CD8-positive, alpha-beta memory T cell (primary cell): ENCODE measurements at regions not wholly inside any gene's neighbourhood (a gene's known extent, or its start where the extent isn't known, plus 50 kb on each side); places are given as distances from the start of the nearest gene placed in this dataset.

ENCODE experiments used
- CTCF ChIA-PET: fragments of 350-600 bp; sonication (Branson Sonifier 250); formaldehyde crosslinking; loops from one replicate; lab custom pipeline; 2021; ENCODE audit warnings: antibody characterized with exemption; lab: Charles Lee
- POLR2A ChIA-PET: fragments of 350-600 bp; sonication (Branson Sonifier 250); formaldehyde crosslinking; loops from one replicate; lab custom pipeline; 2021; ENCODE audit warnings: antibody characterized with exemption; lab: Charles Lee
- DNase-seq, 5 donors: peaks; one replicate each; pipeline versions ENCODE4 v3.0.0 to v3.0.0-alpha.2; 2020 to 2022; ENCODE audit warnings: mixed read lengths in 1 of 5
- H3K27ac ChIP-seq: one replicate; pipeline ENCODE4 v1.7.0; 2013; ENCODE audit warnings: low read depth, mild to moderate bottlenecking, low read length, moderate library complexity
- H3K27me3 ChIP-seq: 2 replicates; pipeline ENCODE4 v1.7.0; 2013; ENCODE audit warnings: low read length, mild to moderate bottlenecking; ENCODE audit not compliant: insufficient read depth, poor library complexity, severe bottlenecking
- H3K36me3 ChIP-seq: 2 replicates; pipeline ENCODE4 v1.7.0; 2013; ENCODE audit warnings: mild to moderate bottlenecking, low read length, moderate library complexity; ENCODE audit not compliant: insufficient read depth
- H3K4me1 ChIP-seq: 2 replicates; pipeline ENCODE4 v1.7.0; 2013; ENCODE audit warnings: mild to moderate bottlenecking, low read length, moderate library complexity; ENCODE audit not compliant: insufficient read depth
- H3K4me3 ChIP-seq: 2 replicates; pipeline ENCODE4 v1.7.0; 2013; ENCODE audit warnings: mild to moderate bottlenecking, low read length
- H3K9me3 ChIP-seq: 2 replicates; pipeline ENCODE4 v1.7.0; 2013; ENCODE audit warnings: mild to moderate bottlenecking, low read length
- H3K27ac Mint-ChIP-seq, 8 donors: one replicate each; pipeline ENCODE4 v1.8.0; 2020 to 2021; ENCODE audit warnings: mixed read lengths in 8 of 8, mild to moderate bottlenecking in 6 of 8, inconsistent platforms in 3 of 8, moderate library complexity in 3 of 8
- H3K27me3 Mint-ChIP-seq, 2 donors: one replicate each; pipeline ENCODE4 v1.8.0; 2020 to 2021; ENCODE audit warnings: mixed read lengths in 2 of 2, mild to moderate bottlenecking in 1 of 2, moderate library complexity in 1 of 2
- H3K36me3 Mint-ChIP-seq, 3 donors: one replicate each; pipeline ENCODE4 v1.8.0; 2020 to 2021; ENCODE audit warnings: mixed read lengths in 3 of 3, inconsistent platforms in 1 of 3, mild to moderate bottlenecking in 1 of 3
- H3K4me1 Mint-ChIP-seq, 3 donors: one replicate each; pipeline ENCODE4 v1.8.0; 2020 to 2021; ENCODE audit warnings: mixed read lengths in 3 of 3, inconsistent platforms in 1 of 3, mild to moderate bottlenecking in 1 of 3
- H3K4me3 Mint-ChIP-seq, 7 donors: one replicate each; pipeline ENCODE4 v1.8.0; 2020 to 2021; ENCODE audit warnings: mixed read lengths in 7 of 7, mild to moderate bottlenecking in 6 of 7, moderate library complexity in 4 of 7, inconsistent platforms in 2 of 7
- H3K9me3 Mint-ChIP-seq, 5 donors: one replicate each; pipeline ENCODE4 v1.8.0; 2020 to 2022; ENCODE audit warnings: mixed read lengths in 5 of 5, mild to moderate bottlenecking in 3 of 5, moderate library complexity in 2 of 5, inconsistent platforms in 1 of 5

DNA sequence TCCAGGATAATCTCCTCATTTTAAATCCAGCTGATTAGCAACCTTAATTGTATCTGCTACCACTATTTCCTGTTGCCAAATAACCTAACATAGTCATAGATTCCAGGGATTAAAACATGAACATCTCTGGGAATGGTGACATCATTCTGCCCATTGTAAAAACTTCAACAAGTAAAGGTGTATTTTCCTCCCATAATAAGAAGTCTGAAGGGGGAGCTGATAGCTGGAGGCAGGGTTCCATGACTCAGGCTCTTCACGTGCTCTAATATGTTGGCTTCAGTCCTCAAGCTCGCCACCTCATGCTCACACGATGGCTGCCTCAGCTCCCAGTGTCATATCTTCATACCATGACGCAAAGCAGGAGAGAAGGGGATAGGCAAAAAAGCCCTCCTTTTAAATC lies 172.0 kb upstream of the VASH1 start:
- CTCF ChIA-PET: no interaction called here

DNA sequence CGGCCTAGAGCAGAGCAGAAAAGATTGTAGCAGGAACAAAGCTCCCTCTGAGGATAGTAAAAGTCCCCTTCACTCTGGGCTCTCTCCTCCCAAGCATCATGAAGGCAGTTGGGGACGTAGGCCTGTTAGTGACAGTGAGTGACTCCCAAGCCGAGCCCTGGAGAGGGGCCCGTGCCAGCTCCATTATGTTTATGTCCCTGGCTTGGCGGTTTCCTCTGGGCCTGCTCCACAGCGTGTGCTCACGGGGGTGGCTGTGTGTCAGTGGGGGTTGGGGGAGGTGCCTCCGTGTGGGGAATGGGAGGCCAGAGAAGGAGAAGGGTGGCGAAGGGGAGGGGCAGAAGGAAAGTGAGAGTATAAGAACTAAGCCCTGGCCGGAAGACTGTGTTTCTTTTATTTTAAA lies 170.0 kb upstream of the VASH1 start:
- Mint-ChIP-seq H3K4me3 (no peak overlapping the region), H3K9me3 (no peaks in the 10 kb centered on the region), H3K27me3 (peaks cover 6 to 14% of the 10 kb centered on the region in 2 donors), H3K36me3 (peaks cover 0 to under 1% (median 0%) of the 10 kb centered on the region in 3 donors), H3K4me1 (no peaks in the 10 kb centered on the region), H3K27ac (no peak overlapping the region)
- no peak for DNase-seq
- Histone ChIP-seq H3K4me3 (no peak overlapping the region), H3K36me3 (no peaks in the 10 kb centered on the region), H3K4me1 (no peaks in the 10 kb centered on the region), H3K27ac (no peak overlapping the region), H3K9me3 (no peaks in the 10 kb centered on the region), H3K27me3 (no peaks in the 10 kb centered on the region)
- ChIA-PET CTCF (no interaction called here), POLR2A (no interaction called here)

More for the DNA sequence above, 172.0 kb upstream of the VASH1 start:
- no peaks in the 10 kb centered on the region for H3K9me3 ChIP-seq
- DNase-seq: no peak
- H3K4me1 ChIP-seq: no peaks in the 10 kb centered on the region
- Mint-ChIP-seq H3K4me1 (peaks cover 0 to 3% (median 2%) of the 10 kb centered on the region in 3 donors), H3K4me3 (no peak overlapping the region), H3K27me3 (peaks cover 10 to 22% of the 10 kb centered on the region in 2 donors), H3K27ac (no peak overlapping the region), H3K9me3 (no peaks in the 10 kb centered on the region), H3K36me3 (peaks cover 0 to 1% (median 0%) of the 10 kb centered on the region in 3 donors)
- no peaks in the 10 kb centered on the region for H3K36me3 ChIP-seq
- H3K27me3 ChIP-seq: no peaks in the 10 kb centered on the region
- no peak overlapping the region for H3K4me3 ChIP-seq
- POLR2A ChIA-PET: no interaction called here
- H3K27ac ChIP-seq: no peak overlapping the region

DNA sequence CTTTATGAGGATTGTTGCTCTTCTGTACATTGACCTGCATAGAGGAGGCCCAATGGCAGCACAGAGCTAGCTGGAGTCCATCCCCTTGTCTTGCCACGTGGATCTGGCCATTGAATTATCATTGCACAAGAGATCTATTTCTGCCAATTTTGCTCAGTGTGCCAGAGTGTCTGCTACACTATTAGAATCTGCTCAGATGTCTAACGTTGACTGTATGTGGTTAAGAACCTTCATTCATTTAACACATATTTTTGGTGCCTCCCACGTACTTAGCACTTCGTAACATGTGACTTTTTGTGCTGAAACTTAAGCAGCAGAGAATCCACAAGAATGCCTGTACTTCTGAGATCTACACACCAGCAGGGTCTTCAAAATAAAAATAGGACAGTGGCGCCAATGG lies 166.0 kb upstream of the VASH1 start:
- no peak for DNase-seq
- Histone ChIP-seq H3K27me3 (no peaks in the 10 kb centered on the region), H3K36me3 (no peaks in the 10 kb centered on the region), H3K4me1 (no peaks in the 10 kb centered on the region), H3K9me3 (no peaks in the 10 kb centered on the region), H3K4me3 (no peak overlapping the region), H3K27ac (no peak overlapping the region)
- Mint-ChIP-seq H3K4me1 (no peaks in the 10 kb centered on the region), H3K27me3 (peaks cover 6 to 13% of the 10 kb centered on the region in 2 donors), H3K27ac (no peak overlapping the region), H3K4me3 (no peak overlapping the region), H3K36me3 (no peaks in the 10 kb centered on the region), H3K9me3 (peaks cover 0 to 2% (median 0%) of the 10 kb centered on the region in 5 donors)
- CTCF ChIA-PET: no interaction called here
- POLR2A ChIA-PET: no interaction called here

DNA sequence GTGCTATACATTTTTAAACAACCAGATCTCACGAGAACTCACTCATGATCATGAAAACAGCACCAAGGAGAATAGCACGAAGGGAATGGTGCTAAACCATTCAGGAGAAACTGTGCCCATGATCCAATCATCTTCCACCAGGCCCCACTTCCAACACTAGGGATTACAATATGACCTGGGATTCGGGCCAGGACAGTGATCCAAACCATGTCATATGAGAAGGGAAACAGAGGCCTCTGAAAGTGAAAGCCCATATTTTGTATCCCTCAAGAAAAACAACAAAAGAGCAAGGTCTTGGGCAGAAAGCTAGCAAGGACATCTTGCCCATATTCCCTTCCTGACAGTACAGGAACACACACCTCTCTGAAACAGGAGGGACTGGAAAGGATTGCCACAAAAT lies 163.9 kb upstream of the VASH1 start:
- no peak overlapping the region for H3K4me3 Mint-ChIP-seq
- peaks cover 0 to 7% (median 2%) of the 10 kb centered on the region in 5 donors for H3K9me3 Mint-ChIP-seq
- H3K27me3 Mint-ChIP-seq: peaks cover 2 to 5% of the 10 kb centered on the region in 2 donors
- H3K36me3 ChIP-seq: no peaks in the 10 kb centered on the region
- CTCF ChIA-PET: no interaction called here
- no peaks in the 10 kb centered on the region for H3K27me3 ChIP-seq
- H3K27ac ChIP-seq: no peak overlapping the region
- POLR2A ChIA-PET: no interaction called here
- H3K9me3 ChIP-seq: no peaks in the 10 kb centered on the region
- no peak overlapping the region for H3K27ac Mint-ChIP-seq
- no peak for DNase-seq
- no peaks in the 10 kb centered on the region for H3K4me1 ChIP-seq
- H3K4me1 Mint-ChIP-seq: no peaks in the 10 kb centered on the region
- H3K36me3 Mint-ChIP-seq: no peaks in the 10 kb centered on the region
- H3K4me3 ChIP-seq: no peak overlapping the region

DNA sequence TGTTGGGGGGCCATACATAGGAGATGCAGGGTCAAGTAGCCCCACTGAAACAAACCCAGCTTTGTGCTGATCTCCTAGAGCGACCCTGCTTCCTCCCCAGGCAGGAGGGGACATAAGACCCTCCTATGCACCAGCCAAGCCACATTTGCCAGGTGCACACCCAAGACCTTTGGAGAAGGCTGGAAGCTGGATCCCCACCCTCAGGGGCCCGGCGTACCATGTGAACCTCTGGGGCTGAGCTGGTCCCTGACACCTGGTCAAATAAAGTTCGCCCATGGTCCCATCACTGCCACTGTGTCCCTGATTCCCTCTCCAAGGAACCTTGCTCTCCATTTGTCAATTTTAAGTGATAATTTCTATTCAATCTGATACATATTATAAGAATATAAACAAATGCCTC lies 162.1 kb upstream of the VASH1 start:
- no peaks in the 10 kb centered on the region for H3K36me3 Mint-ChIP-seq
- ChIA-PET CTCF (no interaction called here), POLR2A (no interaction called here)
- DNase-seq: no peak
- no peak overlapping the region for H3K27ac Mint-ChIP-seq
- H3K9me3 Mint-ChIP-seq: peaks cover 0 to 7% (median 2%) of the 10 kb centered on the region in 5 donors
- no peaks in the 10 kb centered on the region for H3K9me3 ChIP-seq
- H3K4me1 Mint-ChIP-seq: no peaks in the 10 kb centered on the region
- no peak overlapping the region for H3K4me3 ChIP-seq
- peaks cover 8% of the 10 kb centered on the region in 2 donors for H3K27me3 Mint-ChIP-seq
- no peaks in the 10 kb centered on the region for H3K4me1 ChIP-seq
- H3K36me3 ChIP-seq: no peaks in the 10 kb centered on the region
- no peak overlapping the region for H3K4me3 Mint-ChIP-seq
- H3K27me3 ChIP-seq: no peaks in the 10 kb centered on the region
- H3K27ac ChIP-seq: no peak overlapping the region

DNA sequence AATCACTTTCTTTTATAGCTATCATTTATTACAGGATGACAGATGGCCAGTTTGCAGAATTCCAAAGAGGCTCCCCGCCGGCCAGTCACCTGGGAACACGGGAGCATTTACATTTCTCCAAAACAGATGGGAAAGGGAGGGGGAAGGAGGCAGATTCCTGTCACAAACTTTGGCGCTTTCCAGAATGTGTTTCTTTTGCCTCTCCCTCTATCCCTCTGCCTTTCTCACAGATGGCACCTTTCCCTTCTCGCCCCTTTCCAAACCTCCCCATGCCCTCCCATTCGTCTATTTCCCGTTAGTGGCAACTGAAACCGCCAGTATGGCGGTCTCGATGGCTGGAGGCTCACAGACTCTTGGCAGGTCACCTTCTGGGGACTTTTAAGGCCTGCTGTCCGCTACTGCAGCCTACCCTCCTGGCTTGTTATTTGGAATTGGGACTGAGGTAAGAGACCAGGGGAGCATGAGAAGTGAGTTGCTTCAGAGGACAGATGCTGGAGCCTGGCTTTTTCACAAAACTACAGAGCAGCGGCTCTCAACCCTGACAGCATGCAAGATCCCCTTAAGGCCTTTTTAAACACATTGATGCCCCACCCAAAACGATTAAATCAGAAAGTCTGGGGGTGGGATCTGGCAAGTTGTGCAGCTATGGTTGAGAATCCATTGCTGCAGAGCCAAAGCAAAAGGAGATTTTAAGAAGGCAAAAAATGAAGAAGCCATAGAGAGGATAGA lies 161.5 kb upstream of the VASH1 start:
- H3K4me1 Mint-ChIP-seq: no peaks in the 10 kb centered on the region
- POLR2A ChIA-PET: no interaction called here
- H3K4me1 ChIP-seq: no peaks in the 10 kb centered on the region
- no peaks in the 10 kb centered on the region for H3K36me3 ChIP-seq
- no peak overlapping the region for H3K4me3 Mint-ChIP-seq
- H3K36me3 Mint-ChIP-seq: no peaks in the 10 kb centered on the region
- peaks cover 0 to 7% (median 2%) of the 10 kb centered on the region in 5 donors for H3K9me3 Mint-ChIP-seq
- H3K27me3 Mint-ChIP-seq: peaks cover 8% of the 10 kb centered on the region in 2 donors
- DNase-seq: no peak
- no peak overlapping the region for H3K27ac ChIP-seq
- no peaks in the 10 kb centered on the region for H3K9me3 ChIP-seq
- no peak overlapping the region for H3K27ac Mint-ChIP-seq
- CTCF ChIA-PET: no interaction called here
- no peaks in the 10 kb centered on the region for H3K27me3 ChIP-seq
- H3K4me3 ChIP-seq: no peak overlapping the region

DNA sequence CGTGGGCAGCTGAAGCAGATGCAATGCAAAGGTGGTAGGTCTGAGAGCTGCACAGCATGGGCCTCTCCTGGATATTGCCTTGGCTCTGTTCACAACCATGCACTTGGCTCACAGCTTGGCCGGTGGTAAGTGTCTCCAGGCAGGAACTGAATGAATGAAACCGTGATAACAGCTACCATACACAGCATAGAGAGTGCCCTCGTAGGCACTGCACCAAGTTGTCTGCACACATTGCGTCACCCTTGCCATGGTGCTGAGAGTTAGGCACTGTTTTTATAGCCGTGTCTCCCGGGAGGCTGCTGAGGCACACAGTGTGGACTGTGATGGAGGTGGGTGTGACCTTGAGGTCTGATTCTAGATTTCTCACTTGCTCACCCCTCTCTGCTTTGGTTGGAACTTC lies 157.6 kb upstream of the VASH1 start:
- Histone ChIP-seq H3K36me3 (no peaks in the 10 kb centered on the region), H3K4me3 (no peak overlapping the region), H3K27ac (no peak overlapping the region), H3K4me1 (no peaks in the 10 kb centered on the region), H3K27me3 (no peaks in the 10 kb centered on the region), H3K9me3 (no peaks in the 10 kb centered on the region)
- H3K4me3 Mint-ChIP-seq: no peak overlapping the region
- peaks cover 0 to 7% (median 4%) of the 10 kb centered on the region in 5 donors for H3K9me3 Mint-ChIP-seq
- H3K27me3 Mint-ChIP-seq: peaks cover 16 to 31% of the 10 kb centered on the region in 2 donors
- POLR2A ChIA-PET: no interaction called here
- DNase-seq: no peak
- CTCF ChIA-PET: no interaction called here
- no peak overlapping the region for H3K27ac Mint-ChIP-seq
- no peaks in the 10 kb centered on the region for H3K4me1 Mint-ChIP-seq
- no peaks in the 10 kb centered on the region for H3K36me3 Mint-ChIP-seq

DNA sequence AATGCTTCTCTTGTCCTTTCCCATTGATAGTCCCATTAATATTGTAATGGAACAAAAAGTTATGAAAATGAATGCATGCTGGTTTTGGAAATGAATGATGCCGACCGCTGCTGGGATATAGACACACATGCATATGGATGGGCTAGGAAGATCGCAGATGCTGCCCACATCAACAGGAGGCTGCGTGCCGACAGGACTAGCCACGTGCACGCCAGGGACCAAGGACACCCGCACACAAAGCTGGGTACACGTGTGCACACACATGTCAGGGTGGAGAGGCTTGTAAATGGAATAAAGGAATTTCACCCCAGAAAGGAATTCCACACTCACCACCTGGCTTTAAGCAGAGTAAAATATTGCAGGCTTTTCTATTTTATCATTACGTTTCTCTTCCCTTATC lies 153.8 kb upstream of the VASH1 start:
- no peak overlapping the region for H3K4me3 Mint-ChIP-seq
- peaks cover 19 to 39% of the 10 kb centered on the region in 2 donors for H3K27me3 Mint-ChIP-seq

More for the DNA sequence above, 153.8 kb upstream of the VASH1 start:
- Mint-ChIP-seq H3K9me3 (peaks cover 0 to 4% (median 0%) of the 10 kb centered on the region in 5 donors), H3K4me1 (no peaks in the 10 kb centered on the region), H3K36me3 (no peaks in the 10 kb centered on the region), H3K27ac (no peak overlapping the region)
- Histone ChIP-seq H3K36me3 (no peaks in the 10 kb centered on the region), H3K27me3 (no peaks in the 10 kb centered on the region), H3K9me3 (no peaks in the 10 kb centered on the region), H3K4me1 (no peaks in the 10 kb centered on the region), H3K4me3 (no peak overlapping the region), H3K27ac (no peak overlapping the region)
- POLR2A ChIA-PET: no interaction called here
- no peak for DNase-seq
- CTCF ChIA-PET: no interaction called here
